ENCODE measurements at regions not wholly inside any gene's neighbourhood (a gene's known extent, or its start where the extent isn't known, plus 50 kb on each side); places are given as distances from the start of the nearest gene placed in this dataset.

GRCh38 chr17:62154909-62155308, 89.8 kb upstream of the MED13 start:
- no peak for TF ChIP-seq ZNF333 (CRISPR knock-in tag; IDR thresholded peaks at IDR 0.05; ENCODE audit: borderline replicate concordance)
- no peak for TF ChIP-seq PHF5A (CRISPR knock-in tag; IDR thresholded peaks at IDR 0.05; ENCODE audit: low read depth, unreplicated experiment)
- TF ChIP-seq, protein P1, sequence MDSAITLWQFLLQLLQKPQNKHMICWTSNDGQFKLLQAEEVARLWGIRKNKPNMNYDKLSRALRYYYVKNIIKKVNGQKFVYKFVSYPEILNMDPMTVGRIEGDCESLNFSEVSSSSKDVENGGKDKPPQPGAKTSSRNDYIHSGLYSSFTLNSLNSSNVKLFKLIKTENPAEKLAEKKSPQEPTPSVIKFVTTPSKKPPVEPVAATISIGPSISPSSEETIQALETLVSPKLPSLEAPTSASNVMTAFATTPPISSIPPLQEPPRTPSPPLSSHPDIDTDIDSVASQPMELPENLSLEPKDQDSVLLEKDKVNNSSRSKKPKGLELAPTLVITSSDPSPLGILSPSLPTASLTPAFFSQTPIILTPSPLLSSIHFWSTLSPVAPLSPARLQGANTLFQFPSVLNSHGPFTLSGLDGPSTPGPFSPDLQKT (CRISPR knock-in tag; IDR thresholded peaks at IDR 0.05; ENCODE audit: borderline replicate concordance), result no peak
- TF ChIP-seq, protein P2, sequence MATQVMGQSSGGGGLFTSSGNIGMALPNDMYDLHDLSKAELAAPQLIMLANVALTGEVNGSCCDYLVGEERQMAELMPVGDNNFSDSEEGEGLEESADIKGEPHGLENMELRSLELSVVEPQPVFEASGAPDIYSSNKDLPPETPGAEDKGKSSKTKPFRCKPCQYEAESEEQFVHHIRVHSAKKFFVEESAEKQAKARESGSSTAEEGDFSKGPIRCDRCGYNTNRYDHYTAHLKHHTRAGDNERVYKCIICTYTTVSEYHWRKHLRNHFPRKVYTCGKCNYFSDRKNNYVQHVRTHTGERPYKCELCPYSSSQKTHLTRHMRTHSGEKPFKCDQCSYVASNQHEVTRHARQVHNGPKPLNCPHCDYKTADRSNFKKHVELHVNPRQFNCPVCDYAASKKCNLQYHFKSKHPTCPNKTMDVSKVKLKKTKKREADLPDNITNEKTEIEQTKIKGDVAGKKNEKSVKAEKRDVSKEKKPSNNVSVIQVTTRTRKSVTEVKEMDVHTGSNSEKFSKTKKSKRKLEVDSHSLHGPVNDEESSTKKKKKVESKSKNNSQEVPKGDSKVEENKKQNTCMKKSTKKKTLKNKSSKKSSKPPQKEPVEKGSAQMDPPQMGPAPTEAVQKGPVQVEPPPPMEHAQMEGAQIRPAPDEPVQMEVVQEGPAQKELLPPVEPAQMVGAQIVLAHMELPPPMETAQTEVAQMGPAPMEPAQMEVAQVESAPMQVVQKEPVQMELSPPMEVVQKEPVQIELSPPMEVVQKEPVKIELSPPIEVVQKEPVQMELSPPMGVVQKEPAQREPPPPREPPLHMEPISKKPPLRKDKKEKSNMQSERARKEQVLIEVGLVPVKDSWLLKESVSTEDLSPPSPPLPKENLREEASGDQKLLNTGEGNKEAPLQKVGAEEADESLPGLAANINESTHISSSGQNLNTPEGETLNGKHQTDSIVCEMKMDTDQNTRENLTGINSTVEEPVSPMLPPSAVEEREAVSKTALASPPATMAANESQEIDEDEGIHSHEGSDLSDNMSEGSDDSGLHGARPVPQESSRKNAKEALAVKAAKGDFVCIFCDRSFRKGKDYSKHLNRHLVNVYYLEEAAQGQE (IDR thresholded peaks at IDR 0.05; ENCODE audit: borderline replicate concordance in 1 of 2, low read depth in 1 of 2, low read length in 2 of 2), result no peak
- TF ChIP-seq MLX (CRISPR knock-in tag; IDR thresholded peaks at IDR 0.05), result no peak

Data from HepG2 (cell line).